Activated CD4-positive, alpha-beta T cell treated with anti-CD3 and anti-CD28 coated beads, Interleukin-2, Interleukin-4, amounts not matched to agents 100 ng/mL and 50 ng/mL, durations not matched to agents 16 hours and 8 hours (primary cell): ENCODE measurements at regions not wholly inside any gene's neighbourhood (a gene's known extent, or its start where the extent isn't known, plus 50 kb on each side); places are given as distances from the start of the nearest gene placed in this dataset.
"Not testable (repeated sequence)": the region's sequence is repeated elsewhere in the genome, so short reads cannot be mapped to it uniquely, and the experiment has no call there.

ENCODE experiments used
- DNase-seq: peaks from one replicate; pipeline ENCODE4 v3.0.0-alpha.2; 2020; ENCODE audit warnings: low spot score

DNA sequence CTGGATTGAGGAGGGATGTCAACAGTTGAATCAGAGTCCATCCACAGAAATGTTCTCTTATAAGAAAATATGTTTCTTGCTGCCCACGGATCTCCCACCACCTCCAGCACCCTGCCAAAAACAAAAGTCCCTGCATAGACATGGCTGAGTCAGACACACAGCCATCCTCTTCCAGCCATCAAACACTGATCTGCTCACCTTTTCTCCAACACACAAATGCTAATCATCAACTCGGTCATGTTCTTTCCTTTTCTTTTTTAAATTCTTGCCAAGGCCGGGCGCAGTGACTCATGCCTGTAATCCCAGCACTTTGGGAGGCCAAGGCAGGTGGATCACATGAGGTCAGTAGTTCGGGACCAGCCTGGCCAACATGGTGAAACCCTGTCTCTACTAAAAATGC lies 110.7 kb upstream of the IL12A start:
- no peak for DNase-seq

DNA sequence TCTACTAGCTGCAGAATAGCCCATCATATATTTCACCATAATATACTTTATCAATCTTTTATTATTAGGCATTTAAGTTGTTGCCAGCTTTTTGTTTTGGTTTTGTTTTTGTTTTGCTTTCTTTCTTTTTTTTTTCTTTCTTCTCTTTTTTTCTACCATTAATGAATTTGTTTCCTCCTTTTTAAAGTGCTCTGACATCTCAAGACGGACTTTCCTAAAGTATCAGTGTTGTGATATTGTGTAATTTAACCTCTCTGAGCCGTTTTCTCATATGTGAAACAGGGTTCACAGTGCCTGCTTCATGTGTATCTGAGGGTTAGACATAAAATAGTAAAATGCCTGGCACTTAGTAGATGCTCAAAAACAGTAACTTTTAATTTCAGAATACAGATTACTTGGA lies 109.5 kb upstream of the IL12A start:
- no peak for DNase-seq

DNA sequence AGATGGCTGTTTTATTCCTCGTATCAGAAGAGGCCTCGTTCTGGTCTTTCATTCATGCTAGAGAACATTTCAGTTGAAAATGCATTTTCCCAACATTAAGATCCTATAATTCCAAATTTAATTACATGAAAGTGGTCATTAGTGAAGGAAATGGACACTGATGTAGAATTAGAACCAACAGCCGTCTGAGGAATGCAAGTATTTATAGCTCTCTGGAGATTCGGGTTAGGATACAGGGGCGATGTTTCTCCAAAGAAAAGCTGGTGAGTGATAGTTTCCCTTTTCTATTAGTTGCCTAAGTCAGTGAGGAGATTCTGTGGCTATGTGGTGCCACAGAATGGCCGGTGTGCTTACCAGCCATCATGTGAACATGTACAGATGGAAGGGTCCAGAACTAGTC lies 109.0 kb upstream of the IL12A start:
- DNase-seq, result no peak

DNA sequence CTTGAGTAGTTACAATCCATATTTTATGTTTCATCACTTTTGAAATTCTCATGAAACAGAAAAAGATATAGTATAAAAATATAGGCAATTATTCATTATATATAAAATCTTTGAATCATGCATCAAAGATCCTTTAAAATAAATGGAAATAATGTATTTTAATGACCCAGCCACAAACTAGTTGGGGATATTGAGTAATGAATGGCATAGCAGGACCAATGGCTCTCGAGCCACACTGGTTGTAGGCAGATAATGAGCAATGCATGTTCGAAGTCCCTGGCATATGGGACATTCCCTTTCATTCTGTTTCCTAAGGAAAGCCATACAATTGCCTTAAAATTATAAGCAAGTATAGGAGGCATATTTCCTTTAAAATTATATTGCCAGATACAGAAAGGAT lies 107.4 kb upstream of the IL12A start:
- no peak for DNase-seq

DNA sequence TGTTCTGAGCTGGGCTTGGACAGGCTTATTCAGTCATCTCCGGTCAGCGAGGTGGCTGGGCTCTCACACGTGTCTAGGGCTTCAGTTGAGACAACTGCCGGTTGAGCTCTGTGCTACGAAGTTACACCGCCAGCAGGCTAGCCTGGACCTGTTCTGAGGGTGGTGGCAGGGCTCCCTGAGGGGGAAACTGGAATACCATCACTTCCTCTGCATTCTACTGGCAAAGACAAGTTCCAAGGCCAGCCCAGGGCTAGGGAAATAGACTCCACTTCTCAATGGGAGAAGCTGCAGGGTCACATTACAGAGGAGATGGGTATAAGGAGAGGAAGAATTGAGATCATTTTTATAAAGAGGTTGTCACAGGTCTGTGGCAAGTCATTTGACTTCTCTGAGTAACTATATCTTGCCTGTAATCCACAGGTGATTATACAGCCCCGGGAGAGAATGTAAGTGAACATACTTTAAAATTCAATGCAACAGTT lies 106.8 kb upstream of the IL12A start:
- DNase-seq, result no peak

DNA sequence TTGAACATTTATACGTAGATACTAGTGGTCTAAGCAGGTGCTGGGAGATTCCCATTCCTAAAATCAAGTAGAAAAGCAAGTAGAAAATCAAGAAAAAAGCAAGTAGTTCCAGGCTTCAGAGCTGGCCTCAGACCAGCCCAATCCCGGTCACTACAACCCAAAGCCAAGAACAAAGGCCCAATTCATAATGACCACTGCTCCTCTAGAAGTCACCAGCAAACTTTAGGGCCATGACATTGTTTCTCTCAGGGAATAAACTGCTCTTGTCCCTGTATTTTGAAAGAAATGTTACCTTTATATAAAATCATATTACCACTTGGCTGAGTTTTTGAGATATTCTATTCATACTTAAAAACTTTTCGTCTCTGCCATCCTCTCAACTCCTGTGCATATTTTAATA lies 106.3 kb upstream of the IL12A start:
- DNase-seq, result no peak

DNA sequence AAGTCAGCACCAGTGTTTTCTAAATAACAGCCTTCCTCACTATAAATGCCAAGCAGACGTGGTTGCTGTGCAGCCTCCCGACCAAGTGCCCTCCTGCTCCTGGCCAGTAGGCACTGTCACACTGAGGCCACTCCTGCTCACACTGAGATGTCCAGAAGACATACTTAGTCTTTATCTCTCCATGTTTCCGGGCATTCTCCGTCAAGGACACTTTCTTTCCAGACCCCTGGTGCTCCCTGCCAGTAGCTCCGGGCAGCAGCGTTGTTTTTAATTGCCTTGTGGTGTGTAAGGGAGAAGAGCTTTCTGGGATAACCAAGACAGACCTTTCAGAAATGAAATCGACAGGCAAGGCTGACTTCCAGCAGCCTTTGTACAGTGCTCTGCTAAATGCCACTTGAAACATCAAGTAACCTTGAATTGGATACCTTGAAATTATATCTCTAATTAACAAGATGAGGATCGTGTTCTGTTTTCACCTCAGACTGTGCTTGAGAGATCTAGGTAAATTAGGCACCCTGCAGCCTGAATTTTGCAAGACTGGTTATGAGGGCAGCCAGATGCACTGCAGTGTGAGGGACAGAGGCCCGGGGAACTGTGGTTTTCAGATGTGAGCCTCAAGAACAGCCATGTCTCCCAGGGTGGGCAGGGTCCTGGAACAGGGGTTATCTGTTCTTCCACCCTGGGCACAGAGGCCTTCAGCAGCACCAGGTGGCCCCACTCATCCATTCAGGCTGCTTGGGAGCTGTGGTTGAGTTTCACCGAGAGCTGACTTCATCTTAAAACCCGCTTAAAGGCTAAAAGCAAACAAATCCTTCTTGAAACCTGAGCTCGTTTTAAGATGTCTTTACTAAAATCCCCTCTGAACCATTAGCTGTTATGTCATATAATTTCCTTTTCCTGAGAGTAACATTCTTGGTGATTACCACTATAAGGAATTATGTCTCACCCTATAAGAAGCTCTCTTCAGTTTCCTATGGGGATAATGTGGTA lies 105.5 kb upstream of the IL12A start:
- no peak for DNase-seq

DNA sequence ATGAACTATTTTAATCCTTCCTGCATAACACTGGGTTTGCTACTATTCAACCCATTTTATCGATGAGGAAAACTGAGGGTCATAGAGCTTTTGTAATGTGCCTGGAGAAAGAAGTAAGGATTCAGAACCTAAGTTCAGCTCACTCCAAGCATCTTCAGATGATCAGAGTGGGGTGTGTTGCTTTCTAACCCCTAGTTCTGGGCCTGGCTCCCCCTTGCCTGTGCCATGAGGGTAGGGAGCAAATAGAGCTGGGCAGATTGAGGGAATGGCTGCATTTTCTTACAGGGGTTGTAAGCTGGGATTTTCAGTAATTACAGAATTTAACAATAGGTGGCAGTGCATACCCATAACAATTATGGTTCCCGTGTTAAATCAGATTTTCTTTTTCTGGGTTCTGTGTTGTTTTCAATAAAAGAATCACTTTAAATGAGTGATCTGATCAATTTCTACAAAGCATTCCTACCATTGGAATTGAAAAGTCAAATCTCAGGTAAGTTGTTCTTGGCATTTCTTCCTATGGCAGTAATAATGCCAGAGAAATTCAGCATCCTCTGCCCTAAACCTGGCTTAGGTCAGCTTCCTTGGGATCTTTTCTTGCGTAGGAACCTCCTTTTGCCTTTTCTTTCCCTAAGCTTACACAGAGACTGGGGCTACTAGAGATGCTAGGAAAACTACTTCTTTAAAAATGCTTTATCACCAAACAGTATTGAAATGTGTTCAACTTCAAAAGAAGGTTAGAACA lies 103.8 kb upstream of the IL12A start:
- peak; percentile 25 for DNase-seq

DNA sequence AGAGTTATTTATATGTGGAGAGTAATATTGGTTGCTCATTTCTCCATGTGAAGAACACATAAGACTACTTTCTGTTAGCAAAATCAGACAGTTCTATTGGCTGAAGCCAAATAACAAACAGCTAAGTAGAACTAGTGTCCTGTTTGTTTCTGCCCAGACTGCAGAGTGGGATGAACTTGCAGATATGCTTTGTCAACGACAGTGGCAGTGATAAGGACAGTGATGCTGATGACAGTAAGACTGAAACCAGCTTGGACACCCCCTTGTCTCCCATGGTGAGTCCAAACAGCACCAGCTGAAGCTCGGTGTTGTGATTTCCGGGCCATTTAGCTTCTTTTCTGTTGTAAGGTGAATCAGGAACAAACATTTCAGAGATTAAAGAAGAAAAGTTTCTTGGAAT lies 102.6 kb upstream of the IL12A start:
- DNase-seq, result no peak

DNA sequence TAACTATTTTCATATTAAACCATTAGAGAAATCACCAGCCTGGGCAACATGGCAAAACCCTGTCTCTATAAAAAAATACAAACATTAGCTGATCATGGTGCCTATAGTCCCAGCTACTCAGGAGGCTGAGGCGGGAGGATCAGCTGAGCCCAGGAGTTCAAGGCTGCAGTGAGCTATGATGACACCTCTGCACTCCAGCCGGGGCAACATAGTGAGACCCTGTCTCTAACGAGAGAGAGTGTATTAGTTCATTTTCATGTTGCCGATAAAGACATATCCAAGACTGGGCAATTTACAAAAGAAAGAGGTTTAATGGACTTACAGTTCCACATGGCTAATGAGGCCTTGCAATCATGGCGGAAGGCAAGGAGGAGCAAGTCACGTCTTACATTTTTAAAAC lies 102.1 kb upstream of the IL12A start:
- not testable (repeated sequence) for DNase-seq

DNA sequence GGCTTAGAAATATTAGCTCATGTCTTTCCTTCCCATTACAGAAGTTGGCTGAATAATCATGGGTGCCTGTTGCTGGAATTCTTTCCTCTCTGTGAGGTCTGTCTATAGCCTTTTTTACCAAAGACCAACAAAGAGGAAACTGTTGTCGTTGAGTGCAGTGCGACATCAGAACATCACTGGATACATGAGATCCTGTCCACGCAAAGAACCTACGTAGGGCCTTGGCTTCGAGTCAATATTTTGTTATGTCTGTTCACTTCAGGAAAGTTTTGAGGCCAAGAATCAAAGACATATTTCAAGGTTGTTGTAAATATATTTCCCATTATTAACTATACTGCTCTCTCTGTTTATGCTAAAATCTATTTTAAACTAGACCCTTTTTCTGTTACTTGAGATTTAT lies 101.5 kb upstream of the IL12A start:
- no peak for DNase-seq

DNA sequence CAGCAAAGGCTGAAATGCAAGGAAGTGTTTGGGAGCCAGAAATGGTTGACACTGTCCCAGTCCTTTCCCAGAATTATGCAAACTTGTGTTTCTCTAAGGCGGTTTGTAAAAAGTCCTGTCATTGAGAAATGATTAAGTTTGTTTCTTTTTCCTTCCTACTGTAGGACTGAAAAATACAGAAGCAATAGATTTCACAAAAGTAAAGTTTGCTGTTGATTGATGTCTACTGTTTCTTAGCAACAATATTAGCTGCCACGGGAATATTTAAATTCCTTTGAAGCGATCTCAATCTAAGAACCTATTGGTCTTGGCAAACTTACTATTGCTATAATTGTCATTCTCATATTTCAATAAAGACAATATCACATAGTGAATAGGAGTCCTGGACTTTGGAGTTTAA lies 100.7 kb upstream of the IL12A start:
- no peak for DNase-seq

DNA sequence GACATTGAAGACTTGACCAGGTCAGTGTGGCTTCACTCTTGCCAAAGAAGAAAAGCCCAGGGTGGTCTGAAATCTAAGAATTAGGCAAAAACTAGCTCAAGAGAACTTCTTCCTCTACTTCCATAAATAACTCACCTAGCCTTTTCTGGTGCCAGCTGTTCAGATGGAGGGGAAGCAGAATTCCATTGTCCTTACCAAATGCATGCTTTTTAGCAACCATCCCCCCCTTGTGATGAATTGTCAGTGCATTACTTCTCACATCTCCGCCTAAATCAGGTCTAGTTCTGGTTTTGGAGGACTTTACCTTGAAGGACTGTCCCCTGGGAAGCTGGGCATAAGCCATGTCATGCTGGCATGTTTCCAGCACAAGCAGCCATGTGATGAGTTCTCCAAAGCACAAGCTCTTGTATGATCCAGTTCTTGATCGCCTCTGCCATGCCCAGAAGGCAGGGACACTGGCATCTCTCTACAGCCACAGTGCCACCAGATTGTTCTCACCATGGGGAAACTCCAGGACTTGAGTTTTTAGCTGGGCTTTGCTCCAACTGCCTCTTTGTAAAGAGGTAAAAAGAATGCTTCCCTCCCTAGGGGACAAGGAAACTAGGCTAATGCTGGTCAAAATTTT lies 96.4 kb upstream of the IL12A start:
- DNase-seq, result no peak

DNA sequence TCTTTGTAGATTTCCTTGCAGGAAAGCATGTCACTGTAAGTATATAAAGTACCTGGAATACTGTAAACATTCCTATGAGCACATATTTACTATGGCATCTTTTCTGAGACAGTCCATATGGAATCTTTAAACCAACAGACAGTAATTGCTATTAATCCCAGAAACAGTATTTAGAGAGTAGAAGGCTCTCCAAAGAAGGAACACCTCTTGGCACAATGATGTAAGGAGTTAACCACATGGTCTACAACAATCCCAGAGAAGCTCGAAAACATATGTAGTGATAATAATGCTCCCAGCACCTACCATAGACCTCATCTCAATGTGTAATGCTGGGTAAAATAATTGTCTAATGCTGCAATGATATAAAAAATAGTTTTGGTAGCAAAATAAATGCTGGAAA lies 95.8 kb upstream of the IL12A start:
- no peak for DNase-seq

DNA sequence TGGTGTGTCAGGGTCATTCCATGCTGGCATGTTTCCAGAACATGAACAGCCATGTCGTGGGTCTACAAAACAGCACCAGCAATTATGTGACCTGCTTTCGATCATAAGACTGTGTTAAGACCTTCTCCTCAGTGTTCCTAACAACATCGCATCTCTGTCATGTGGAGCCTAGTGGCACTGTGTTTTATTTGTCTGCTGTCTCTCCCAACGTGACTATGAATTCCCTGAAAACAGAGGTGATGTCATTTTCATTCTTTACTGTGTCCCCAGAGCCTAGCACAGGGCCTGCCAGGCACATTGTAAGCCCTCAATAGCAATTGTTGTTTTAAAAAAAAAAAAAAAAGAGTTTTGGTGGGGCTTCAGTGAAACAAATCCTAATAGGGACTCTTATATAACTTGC lies 94.2 kb upstream of the IL12A start:
- DNase-seq, result no peak

DNA sequence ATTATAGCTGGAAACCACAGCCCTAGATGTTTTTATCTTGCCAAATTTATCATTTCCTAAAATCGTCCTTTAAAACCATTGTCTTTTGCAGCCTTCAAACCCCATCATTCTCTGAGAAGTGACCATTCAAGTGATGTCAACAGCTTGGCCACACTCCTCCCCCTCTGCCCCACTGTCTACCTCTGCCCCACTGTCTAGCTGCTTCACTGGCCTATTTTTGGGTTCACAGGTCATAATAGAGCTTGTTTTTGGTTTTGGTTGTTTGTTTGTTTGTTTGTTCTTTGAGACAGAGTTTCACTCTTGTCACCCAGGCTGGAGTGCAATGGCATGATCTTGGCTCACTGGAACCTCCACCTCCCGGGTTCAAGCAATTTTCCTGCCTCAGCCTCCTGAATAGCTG lies 93.2 kb upstream of the IL12A start:
- DNase-seq, result no peak

DNA sequence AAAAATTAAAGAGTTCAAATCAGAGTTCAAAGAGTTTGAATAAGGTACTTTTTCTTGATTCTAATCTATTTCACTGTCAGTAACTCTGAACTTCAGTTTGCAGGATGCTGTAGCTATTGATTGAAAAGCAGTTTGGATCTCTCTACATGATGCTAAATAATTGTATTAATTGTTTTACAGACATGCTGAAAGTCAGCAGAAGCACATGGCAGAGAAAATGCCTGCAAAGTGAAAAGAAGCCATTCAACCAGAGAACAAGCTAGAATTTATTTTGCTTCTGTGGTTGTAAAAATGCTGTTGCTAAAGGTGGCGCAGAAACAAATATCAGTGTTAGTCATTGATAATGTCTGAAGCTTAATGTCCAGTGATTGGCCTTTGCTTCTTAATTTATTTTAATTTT lies 92.1 kb upstream of the IL12A start:
- DNase-seq, result no peak

DNA sequence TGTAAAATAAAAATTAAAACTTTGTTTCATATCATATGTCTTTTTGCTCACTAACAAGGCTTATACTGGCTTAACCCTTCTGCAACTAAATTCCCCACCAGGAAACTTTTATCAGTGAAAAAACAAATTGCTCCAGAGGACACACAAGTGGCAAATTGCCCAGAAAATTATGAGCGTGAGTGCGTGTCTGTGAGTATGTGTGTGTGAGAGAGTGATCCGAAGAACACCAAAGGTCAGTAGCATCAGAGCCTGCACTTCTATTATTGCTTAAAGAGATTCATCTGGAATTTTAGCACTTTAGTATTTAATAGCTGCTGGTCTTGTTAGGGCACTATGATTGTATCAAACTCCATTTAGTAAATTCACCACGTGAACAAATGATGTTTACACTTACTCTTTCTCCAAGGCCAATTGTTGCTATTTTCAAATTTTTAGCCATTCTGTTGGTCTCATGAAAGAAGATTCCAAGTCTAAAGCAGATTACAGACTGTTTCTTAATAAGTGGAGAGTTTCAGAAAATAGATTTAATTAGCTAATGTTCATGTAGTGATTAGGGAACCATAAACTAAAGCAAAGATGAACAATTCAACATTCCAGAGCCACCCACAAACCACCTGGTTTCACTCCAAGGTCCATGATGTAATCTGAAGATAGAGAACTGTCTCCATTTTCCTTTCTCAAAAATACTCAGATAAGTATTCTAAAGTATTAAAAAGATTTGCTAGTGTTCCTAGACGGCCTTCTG lies 91.1 kb upstream of the IL12A start:
- DNase-seq, result no peak

DNA sequence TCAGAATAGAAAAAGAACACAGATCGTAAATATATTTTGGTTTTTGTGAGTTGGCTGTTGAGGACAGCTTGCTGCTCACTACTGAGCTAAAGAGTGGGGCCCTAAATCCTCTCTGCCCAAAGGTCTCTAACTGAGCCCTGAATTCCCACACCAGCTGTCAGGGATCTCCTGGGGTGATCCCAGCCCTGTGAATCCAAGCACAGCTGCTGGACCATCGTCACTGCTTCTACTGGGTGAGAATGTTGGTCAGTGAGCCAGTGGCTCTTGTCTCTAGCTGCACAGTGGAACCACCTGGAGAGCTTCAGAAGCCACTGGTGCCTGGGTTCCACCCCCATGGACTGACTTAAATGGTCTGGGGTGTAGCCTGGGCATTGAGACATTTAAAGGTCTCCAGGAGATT lies 90.5 kb upstream of the IL12A start:
- no peak for DNase-seq

DNA sequence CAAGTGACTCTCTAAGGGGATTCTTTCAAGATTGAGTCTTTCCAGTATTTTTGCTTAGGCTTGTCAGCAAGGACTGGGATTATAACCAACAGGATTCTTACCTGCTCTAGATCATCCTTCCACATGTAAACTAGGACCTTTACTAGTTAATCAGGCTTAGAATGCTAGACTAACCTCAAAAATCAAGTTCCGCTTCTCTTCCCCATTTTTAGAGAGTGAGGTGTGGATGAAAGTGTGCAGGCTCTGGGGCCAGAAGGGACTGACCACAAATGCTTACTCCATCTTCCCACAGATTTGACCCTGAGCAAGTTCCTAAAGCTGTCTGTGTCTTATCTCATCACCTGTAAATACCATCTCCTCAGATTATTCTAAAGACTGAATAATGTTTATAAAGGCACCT lies 89.5 kb upstream of the IL12A start:
- DNase-seq, result no peak

DNA sequence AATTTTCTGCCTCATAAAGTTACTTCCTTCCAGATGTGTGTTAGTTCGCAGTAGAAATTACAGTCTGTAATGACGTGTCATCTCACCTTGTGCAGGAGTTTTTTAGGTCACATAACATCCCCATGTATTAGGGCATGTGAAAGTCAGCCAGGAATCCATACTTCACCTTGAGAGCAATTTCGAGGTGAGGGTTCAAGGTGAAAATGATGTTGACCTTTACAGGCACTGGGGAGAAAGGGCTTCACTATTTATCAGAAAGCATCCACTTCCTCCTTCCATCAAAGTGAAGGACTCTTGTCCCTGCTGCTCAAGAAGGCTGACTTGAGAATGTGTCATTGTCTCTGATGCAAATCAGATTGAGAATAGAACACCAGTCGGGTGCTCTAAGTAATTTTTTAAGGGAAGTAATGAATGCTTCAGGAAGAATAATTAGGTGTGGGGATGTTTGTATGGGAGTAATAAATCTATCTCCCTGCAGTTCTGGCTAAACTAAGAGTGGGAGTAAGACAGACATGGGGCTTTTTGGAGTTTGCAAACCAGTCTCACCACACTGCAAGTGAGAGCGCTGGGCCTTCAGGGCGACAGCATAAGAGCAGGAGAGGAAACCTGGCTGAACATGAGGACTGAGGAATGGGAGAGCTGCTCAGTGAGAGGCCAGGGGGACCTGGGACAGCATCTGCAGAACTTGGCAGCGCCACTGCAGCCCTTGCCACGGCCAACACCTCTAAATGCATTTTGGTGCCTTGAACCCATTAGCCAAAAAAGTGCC lies 85.9 kb upstream of the IL12A start:
- DNase-seq, result no peak
